ENCODE measurements at regions not wholly inside any gene's neighbourhood (a gene's known extent, or its start where the extent isn't known, plus 50 kb on each side); places are given as distances from the start of the nearest gene placed in this dataset.

DNA sequence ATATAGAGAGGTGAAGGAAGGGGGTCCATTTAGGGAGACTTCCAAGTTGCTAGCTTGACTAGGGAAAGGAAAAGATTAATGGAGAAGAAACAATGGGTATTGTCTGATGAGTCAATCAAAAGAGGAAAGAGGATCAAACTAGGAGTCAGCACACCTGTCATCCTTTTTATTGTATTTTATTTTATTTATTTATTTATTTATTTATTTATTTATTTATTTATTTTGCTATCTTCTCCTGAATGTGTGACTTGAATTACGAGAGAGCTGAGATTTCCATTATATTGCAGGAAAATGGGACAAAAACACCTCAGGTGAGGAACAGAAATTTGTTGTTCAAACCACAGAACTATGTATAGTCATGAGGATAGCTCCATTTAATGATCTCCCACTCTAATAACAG lies 58.9 kb downstream of the NUDT11 start:
- ATAC-seq (ENCODE audit: low read depth), result no peak
- Mint-ChIP-seq H3K4me1 (no peaks in the 10 kb centered on the region), H3K27ac (no peak overlapping the region), H3K27me3 (peaks cover 4% of the 10 kb centered on the region), H3K4me3 (no peak overlapping the region), H3K9me3 (ENCODE audit: insufficient read depth) (no peaks in the 10 kb centered on the region)
- Histone ChIP-seq H3K4me3 (ENCODE audit: control extremely low read depth in 1 of 5, extremely low read depth in 1 of 5, insufficient read depth in 1 of 5, low read depth in 2 of 5, low read length in 4 of 5) (no peak overlapping the region), H4K20me1 (ENCODE audit: control insufficient read depth, insufficient read depth, low read length, poor library complexity, severe bottlenecking) (no peaks in the 10 kb centered on the region), H3K27me3 (replicated peaks in 1 of 4; ENCODE audit: control extremely low read depth in 1 of 4, control insufficient read depth in 3 of 4, insufficient read depth in 4 of 4, low read length in 3 of 4) (no peaks in the 10 kb centered on the region), H2AFZ (ENCODE audit: insufficient read depth, low read depth, low read length, poor library complexity, severe bottlenecking) (no peak overlapping the region), H3K4me1 (ENCODE audit: control insufficient read depth in 2 of 2, insufficient read depth in 2 of 2, low read length in 2 of 2) (no peaks in the 10 kb centered on the region), H3K27ac (ENCODE audit: low read length in 2 of 2) (no peak overlapping the region), H3K36me3 (replicated peaks in 1 of 2; ENCODE audit: control extremely low read depth in 1 of 2, control insufficient read depth in 1 of 2, extremely low read depth in 1 of 2, insufficient read depth in 2 of 2, low read length in 1 of 2) (no peaks in the 10 kb centered on the region), H3K4me2 (replicated peaks; ENCODE audit: low read depth, low read length, poor library complexity, severe bottlenecking) (no peak overlapping the region), H3K9ac (ENCODE audit: low read length) (no peak overlapping the region), H3K79me2 (ENCODE audit: control insufficient read depth, insufficient read depth, low read length) (no peaks in the 10 kb centered on the region), H3K9me3 (ENCODE audit: control extremely low read depth in 1 of 3, control insufficient read depth in 2 of 3, insufficient read depth in 1 of 3, low read length in 2 of 3) (no peaks in the 10 kb centered on the region)
- TF ChIP-seq, protein P1, sequence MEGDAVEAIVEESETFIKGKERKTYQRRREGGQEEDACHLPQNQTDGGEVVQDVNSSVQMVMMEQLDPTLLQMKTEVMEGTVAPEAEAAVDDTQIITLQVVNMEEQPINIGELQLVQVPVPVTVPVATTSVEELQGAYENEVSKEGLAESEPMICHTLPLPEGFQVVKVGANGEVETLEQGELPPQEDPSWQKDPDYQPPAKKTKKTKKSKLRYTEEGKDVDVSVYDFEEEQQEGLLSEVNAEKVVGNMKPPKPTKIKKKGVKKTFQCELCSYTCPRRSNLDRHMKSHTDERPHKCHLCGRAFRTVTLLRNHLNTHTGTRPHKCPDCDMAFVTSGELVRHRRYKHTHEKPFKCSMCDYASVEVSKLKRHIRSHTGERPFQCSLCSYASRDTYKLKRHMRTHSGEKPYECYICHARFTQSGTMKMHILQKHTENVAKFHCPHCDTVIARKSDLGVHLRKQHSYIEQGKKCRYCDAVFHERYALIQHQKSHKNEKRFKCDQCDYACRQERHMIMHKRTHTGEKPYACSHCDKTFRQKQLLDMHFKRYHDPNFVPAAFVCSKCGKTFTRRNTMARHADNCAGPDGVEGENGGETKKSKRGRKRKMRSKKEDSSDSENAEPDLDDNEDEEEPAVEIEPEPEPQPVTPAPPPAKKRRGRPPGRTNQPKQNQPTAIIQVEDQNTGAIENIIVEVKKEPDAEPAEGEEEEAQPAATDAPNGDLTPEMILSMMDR (IDR thresholded peaks at IDR 0.05), result no peak
- TF ChIP-seq EZH2 (IDR thresholded peaks at IDR 0.05; ENCODE audit: borderline replicate concordance, insufficient read depth, low read depth, low read length, poor library complexity, severe bottlenecking), result no peak
- ChIA-PET POLR2A (no interaction called here), CTCF (no interaction called here)
- no CpG with 5 or more reads among the region's 1 CpG for WGBS (ENCODE audit: insufficient coverage)
- no peak for DNase-seq
- intact Hi-C loops (cut with micrococcal nuclease), result no loop called here

DNA sequence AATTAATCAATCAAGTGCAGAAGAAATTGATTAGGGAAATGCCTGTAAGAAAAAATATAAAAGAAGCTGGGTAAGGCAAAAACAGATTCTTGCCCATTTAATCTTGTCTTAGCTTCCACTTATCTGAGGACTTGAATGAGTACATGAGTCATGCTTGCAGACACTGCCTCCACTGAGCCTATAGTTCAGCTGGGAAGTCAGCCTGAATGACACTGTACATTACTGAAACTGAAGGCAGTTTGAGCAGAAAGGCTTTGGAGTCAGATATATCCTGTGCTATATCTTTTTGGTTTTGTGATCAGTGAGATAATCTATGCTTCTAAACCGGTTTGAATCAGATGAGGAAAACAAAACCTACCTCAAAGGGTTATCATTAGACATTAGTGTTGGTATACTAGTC lies 61.3 kb downstream of the NUDT11 start:
- Histone ChIP-seq H2AFZ (ENCODE audit: insufficient read depth, low read depth, low read length, poor library complexity, severe bottlenecking) (no peak overlapping the region), H3K36me3 (replicated peaks in 1 of 2; ENCODE audit: control extremely low read depth in 1 of 2, control insufficient read depth in 1 of 2, extremely low read depth in 1 of 2, insufficient read depth in 2 of 2, low read length in 1 of 2) (no peaks in the 10 kb centered on the region), H3K4me1 (ENCODE audit: control insufficient read depth in 2 of 2, insufficient read depth in 2 of 2, low read length in 2 of 2) (no peaks in the 10 kb centered on the region), H3K27ac (ENCODE audit: low read length in 2 of 2) (no peak overlapping the region), H4K20me1 (ENCODE audit: control insufficient read depth, insufficient read depth, low read length, poor library complexity, severe bottlenecking) (no peaks in the 10 kb centered on the region), H3K27me3 (replicated peaks in 1 of 4; ENCODE audit: control extremely low read depth in 1 of 4, control insufficient read depth in 3 of 4, insufficient read depth in 4 of 4, low read length in 3 of 4) (no peaks in the 10 kb centered on the region), H3K4me2 (replicated peaks; ENCODE audit: low read depth, low read length, poor library complexity, severe bottlenecking) (no peak overlapping the region), H3K4me3 (ENCODE audit: control extremely low read depth in 1 of 5, extremely low read depth in 1 of 5, insufficient read depth in 1 of 5, low read depth in 2 of 5, low read length in 4 of 5) (no peak overlapping the region), H3K79me2 (ENCODE audit: control insufficient read depth, insufficient read depth, low read length) (no peaks in the 10 kb centered on the region), H3K9me3 (ENCODE audit: control extremely low read depth in 1 of 3, control insufficient read depth in 2 of 3, insufficient read depth in 1 of 3, low read length in 2 of 3) (no peaks in the 10 kb centered on the region), H3K9ac (ENCODE audit: low read length) (no peak overlapping the region)
- Mint-ChIP-seq H3K4me1 (no peaks in the 10 kb centered on the region), H3K4me3 (no peak overlapping the region), H3K9me3 (ENCODE audit: insufficient read depth) (no peaks in the 10 kb centered on the region), H3K27ac (no peak overlapping the region), H3K27me3 (peaks cover 4% of the 10 kb centered on the region)
- no peak for DNase-seq
- WGBS (ENCODE audit: insufficient coverage), result no CpG with 5 or more reads among the region's 1 CpG
- ChIA-PET CTCF (interaction anchor here (1.6 kb wide), 1 partner anchor 13 kb away, joined by 5 read pairs; no protein-coding TSS in a partner anchor), POLR2A (no interaction called here)
- TF ChIP-seq, protein P1 (IDR thresholded peaks at IDR 0.05), result no peak
- TF ChIP-seq EZH2 (IDR thresholded peaks at IDR 0.05; ENCODE audit: borderline replicate concordance, insufficient read depth, low read depth, low read length, poor library complexity, severe bottlenecking), result no peak
- no peak for ATAC-seq (ENCODE audit: low read depth)
- intact Hi-C loops (cut with micrococcal nuclease), result no loop called here
